OCI-LY1 (cell line): ENCODE measurements at regions not wholly inside any gene's neighbourhood (a gene's known extent, or its start where the extent isn't known, plus 50 kb on each side); places are given as distances from the start of the nearest gene placed in this dataset.

Source experiments
- CTCF ChIP-seq: fragments of 200-600 bp; sonication (generic), shearing (Covaris generic); IDR thresholded peaks from 2 replicates; pipeline ENCODE4 v1.5.1; 2017; ENCODE audit warnings: mild to moderate bottlenecking, antibody characterized with exemption, low read length, moderate library complexity, mixed read lengths
- EZH2 ChIP-seq: fragments of 200-600 bp; sonication (generic), shearing (Covaris generic); IDR thresholded peaks from 2 replicates; pipeline ENCODE4 v1.8.0; 2017; ENCODE audit warnings: borderline replicate concordance, mixed run types, mild to moderate bottlenecking, antibody characterized with exemption, low read length, moderate library complexity, mixed read lengths

- no peak for TF ChIP-seq CTCF
- no peak for TF ChIP-seq EZH2
Measured at GRCh38 chr16:66144641-66145040, 221.8 kb upstream of the CDH5 start.
